ENCODE measurements at regions not wholly inside any gene's neighbourhood (a gene's known extent, or its start where the extent isn't known, plus 50 kb on each side); places are given as distances from the start of the nearest gene placed in this dataset.

DNA sequence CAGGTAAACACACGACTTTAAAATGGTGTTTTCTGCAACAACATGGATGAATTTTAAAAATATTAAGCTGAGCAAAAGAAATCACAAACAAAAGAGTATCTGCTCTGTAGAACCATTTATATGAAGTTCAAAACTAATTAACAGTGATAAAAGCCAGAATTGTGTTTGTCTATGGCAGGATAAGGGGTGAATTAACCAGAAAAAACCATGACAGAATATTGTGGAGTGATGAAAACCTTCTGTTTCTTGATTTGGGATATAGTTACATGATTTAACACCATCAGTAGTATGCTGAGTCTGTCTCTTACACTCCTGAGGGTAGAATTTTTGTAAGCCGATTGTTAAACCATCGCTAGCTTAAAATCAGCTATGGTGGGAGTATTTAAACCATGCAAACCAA lies 101.7 kb upstream of the ZNF366 start:
- TF ChIP-seq, protein P1, sequence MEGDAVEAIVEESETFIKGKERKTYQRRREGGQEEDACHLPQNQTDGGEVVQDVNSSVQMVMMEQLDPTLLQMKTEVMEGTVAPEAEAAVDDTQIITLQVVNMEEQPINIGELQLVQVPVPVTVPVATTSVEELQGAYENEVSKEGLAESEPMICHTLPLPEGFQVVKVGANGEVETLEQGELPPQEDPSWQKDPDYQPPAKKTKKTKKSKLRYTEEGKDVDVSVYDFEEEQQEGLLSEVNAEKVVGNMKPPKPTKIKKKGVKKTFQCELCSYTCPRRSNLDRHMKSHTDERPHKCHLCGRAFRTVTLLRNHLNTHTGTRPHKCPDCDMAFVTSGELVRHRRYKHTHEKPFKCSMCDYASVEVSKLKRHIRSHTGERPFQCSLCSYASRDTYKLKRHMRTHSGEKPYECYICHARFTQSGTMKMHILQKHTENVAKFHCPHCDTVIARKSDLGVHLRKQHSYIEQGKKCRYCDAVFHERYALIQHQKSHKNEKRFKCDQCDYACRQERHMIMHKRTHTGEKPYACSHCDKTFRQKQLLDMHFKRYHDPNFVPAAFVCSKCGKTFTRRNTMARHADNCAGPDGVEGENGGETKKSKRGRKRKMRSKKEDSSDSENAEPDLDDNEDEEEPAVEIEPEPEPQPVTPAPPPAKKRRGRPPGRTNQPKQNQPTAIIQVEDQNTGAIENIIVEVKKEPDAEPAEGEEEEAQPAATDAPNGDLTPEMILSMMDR (IDR thresholded peaks at IDR 0.05; ENCODE audit: low read depth, low read length, poor library complexity, severe bottlenecking): no peak
- TF ChIP-seq EZH2phosphoT487 (IDR thresholded peaks at IDR 0.05; ENCODE audit: borderline replicate concordance, low read length): no peak
